ENCODE measurements at regions not wholly inside any gene's neighbourhood (a gene's known extent, or its start where the extent isn't known, plus 50 kb on each side); places are given as distances from the start of the nearest gene placed in this dataset.
"Not testable (repeated sequence)": the region's sequence is repeated elsewhere in the genome, so short reads cannot be mapped to it uniquely, and the experiment has no call there.

DNA sequence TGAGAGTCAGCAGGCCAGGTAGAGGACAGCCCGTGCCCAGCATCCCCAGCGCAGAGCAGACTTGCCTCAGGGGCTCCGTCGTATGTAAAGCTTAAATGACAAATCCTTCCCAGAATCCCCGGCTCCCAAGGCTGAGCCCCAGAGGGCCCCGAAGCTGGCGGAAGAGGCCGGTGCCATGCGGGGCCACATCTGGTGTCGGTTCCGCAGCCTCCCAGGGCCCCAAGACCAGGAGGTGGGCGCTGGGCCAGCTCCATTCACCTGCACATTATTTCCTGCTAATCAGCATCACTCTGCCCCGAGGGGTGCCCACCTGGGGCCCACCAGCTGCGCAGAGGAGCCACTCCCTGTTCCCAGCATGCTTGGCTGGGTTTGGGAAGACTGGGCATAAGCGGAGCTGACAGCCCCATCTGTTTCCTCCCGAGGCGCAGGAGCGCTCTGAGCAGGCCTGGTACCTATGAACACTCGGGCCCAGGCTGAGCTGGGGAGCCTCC is 124.0 kb upstream of the PPP1R26 start:
- no peak for DNase-seq (ENCODE audit: low spot score)

DNA sequence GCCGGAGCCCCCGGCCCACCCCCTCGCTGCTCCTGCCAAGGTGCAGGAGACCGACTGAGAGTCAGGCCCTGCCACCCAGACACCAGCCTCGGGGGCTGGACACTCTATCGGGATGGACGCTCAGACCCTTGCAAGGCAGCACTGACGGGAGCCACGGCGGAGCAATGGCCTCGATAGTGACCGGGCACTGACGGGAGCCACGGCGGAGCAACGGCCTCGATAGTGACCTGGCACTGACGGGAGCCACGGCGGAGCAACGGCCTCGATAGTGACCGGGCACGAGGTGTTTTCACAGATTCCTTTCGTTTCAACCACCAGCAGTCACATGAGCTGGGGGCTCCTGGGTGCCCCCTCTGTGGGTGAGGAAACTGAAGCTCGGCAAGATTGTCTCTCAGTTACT is 123.6 kb upstream of the PPP1R26 start:
- DNase-seq (ENCODE audit: low spot score): no peak

DNA sequence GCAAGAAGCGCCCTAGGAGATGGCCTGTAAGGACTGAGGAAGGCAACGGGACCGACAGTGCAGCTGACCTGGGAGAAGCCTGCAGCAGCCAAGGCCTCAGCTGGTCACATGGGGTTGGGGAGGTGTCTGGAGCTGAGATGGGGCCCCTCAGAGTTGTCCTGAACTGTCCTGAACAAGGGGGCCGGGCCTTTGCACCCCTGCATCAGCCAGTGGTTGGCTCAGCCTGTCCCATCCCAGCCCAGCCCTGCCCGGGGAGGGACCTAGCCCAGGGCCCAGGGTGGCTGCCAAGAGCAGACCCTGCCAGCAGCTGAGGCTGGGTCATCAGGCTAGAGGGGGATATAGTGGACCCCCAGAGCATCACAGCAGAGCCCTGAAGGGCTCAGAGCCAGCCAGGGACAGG is 122.8 kb upstream of the PPP1R26 start:
- DNase-seq (ENCODE audit: low spot score): no peak

DNA sequence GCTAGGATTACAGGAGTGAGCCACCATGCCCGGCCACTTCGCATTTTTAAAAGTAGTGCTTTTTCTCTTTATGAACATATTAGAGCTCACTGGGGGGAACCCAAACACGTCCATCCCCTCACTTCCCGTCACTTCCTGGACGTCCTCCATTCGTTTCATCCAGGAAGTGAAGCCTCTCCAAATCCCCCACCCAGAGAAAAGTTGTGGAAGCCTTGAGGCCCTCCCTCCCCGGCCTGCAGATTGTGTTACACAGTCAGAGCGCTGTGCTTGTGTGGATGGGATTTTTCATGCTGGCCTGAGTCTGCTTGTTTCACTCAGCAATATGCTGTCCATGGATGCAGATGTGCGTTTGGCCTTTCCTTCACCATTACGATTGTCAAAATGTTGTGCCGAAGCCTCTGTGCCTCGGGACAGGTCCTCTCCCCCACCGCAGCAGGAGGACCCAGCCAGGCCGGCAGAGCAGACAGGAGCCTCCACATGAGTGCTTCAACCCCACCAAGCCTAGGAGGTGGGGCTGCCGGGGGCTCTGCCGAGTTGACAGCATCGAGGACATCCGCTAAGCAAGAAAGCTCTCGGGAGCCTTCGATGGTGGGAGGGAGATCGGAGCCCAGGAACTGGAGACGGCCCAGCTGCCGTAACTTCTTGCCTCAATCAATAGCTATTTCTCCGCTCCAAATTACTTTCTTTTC is 121.6 kb upstream of the PPP1R26 start:
- no peak for DNase-seq (ENCODE audit: low spot score)

DNA sequence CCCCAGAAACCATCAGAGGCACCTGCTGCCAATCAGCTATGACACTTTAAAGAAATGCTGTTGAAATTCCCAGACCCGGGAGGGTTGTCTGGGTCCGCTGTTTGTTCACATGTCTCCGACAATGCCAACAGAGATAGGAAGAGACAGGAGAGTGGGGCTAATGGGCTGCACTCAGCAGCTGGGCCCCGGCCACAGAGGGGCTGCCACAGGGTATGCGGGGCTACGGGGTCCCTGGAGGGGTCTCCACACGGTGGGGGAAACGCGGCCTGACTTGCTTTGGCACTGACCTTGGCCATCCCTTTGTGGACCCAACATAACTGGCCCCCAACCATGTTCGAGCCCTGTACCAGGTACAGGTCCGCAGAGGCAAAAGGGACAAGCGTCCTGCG is 121.0 kb upstream of the PPP1R26 start:
- DNase-seq (ENCODE audit: low spot score): no peak

DNA sequence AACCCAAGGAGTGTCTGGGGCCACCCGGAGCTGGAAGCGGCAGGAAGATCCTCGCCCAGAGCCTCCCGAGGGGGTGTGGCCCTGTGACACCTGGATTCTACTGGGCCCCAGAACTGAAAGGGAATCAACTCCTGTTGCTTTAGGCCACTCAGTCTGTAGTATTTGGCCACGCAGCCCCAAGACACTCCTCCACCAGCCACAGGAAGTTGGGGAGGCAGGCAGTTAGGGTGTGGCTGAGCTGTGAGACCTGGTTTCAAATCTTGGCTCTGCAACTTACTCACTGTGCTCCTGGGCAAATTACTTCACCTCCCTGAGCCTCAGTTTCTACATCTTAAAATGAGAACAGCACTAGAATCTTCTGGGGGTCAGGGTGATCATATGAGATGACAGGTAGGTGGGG is 119.8 kb upstream of the PPP1R26 start:
- no peak for DNase-seq (ENCODE audit: low spot score)

DNA sequence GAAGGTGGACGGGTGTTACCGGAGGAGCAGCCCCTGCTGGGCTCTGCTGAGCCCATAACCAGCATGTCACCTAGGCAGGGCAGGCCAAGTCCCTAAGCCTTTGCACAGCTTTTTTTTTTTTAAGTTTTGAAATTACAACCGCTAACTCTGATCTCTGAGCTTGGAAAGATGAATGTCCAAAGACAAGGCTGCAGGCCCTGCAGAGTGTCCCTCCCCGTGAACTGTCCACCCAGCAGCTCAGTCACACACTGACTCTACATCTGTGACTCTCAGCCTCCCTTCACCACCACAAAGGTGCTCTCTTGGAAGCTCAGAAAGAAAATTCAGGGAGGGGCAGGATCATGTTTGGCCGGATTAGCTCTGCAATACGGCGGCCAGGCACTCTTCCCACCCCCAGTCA is 119.0 kb upstream of the PPP1R26 start:
- no peak for DNase-seq (ENCODE audit: low spot score)

DNA sequence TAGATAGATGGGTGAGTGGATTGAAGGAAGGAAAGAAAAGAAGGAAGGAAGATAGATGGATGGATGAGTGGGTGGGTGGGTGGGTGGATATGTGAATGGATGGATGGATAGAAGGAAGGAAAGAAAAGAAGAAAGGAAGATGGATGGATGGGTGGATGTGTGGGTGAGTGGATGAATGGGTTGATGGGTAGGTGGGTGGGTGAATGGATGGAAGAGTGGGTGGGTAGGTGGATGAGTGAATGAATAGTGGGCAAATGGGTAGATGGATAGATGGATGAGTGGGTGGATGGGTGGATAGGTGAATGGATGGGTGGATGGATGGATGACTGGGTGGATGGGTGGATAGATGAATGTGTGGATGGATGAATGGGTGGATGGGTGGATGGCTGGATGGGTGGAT is 117.9 kb upstream of the PPP1R26 start:
- DNase-seq (ENCODE audit: low spot score): not testable (repeated sequence)

DNA sequence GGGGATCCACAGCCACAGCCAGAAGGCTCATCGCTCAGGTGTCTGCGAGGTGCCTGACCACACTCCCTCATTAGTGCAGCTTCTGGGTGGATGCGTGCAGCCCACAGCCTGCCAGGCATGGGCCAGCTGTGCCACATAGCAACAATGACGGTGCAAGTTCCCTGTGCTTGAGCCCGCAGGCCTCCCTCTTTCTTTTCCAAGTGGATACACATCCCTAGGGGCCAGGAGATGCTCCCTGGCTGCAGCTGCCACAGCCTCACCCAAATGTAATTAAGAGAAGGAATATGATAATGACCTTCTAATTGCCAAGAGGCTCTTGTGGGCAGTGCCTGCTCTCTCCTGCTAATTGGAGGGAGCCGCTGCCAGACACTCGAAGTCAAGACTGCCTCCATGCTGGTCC is 116.0 kb upstream of the PPP1R26 start:
- DNase-seq (ENCODE audit: low spot score): peak; percentile 61

DNA sequence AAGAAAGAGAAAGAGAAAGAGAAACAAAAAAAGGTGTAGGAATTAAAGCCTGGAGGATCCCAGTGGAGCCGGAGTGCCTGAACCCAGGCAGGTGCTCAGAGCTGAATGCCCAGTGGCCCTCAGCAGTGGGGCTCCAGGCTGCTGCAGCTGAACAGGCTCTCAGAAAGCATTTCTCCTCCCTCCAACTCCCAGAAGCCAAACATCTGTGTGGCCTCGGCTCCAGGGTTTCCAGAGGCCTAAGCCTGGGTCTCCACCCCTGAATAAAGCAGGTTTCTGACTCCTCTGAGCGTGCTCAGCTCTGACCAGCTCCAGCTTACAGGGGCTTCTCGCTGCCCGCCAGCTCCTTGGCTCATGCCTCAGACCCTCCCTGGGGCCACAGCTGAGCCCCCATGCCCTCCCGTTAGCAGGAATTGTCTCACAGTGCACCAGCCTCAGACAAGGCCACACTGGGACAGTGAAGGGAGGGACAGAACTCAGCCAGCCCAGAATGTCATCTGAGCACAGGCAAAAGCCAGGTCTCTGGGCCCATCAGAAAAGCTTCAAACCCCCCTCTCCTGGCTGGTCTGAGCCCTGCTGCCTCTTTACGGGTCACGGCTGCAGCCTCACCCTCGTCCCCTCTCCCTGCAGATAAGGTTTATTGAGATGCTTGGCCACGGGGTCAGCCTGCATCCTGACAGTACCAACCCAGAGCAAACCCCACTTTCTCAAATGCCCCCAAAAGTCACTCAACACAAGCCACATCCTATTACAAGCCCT is 114.4 kb upstream of the PPP1R26 start:
- DNase-seq (ENCODE audit: low spot score): no peak

DNA sequence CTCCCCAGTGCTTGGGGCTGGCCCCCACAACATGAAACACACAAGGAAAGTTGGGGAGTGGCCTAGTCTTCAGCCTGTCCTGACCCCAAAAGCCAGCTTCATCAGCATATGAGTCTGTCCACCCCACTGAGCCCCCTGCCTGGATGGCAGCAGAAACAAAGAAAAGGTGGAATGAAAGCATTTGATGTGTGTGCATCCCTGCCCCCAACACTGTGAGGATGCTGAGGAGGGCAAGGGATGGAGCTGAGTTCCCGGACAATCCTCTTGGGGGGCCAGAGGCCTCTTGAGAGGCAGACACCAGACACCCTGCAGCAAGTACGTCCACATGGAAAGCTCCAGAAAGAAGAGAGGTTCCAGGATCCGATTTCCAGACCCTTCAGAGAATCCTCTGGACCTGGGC is 113.5 kb upstream of the PPP1R26 start:
- no peak for DNase-seq (ENCODE audit: low spot score)

DNA sequence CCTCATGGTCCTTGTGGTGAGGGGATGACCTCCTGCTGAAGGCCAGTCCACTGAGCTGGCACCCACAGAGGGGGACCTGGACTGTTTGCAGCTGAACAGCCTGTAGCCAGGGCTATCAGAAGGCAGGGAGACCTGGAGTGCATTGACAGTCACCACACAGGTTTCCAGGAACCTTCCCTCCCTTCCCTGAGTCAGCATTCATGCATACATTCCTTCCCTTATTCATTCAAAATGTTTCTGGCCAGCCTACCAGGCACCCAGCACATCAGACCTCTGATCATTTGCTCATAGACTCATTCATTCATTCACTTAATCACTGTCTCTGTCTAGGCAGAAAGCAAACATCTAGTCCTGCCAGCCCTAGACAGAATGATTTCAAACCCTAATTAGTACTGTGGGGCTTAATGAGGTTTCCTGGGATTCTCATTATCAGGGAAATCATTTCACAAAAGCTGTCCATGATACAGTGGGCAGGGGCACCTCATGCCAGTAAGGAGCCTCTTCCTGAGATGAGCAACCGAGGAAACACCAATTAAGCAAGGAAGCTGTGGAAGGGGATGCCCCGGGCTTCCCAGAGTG is 110.1 kb upstream of the PPP1R26 start:
- no peak for DNase-seq (ENCODE audit: low spot score)

DNA sequence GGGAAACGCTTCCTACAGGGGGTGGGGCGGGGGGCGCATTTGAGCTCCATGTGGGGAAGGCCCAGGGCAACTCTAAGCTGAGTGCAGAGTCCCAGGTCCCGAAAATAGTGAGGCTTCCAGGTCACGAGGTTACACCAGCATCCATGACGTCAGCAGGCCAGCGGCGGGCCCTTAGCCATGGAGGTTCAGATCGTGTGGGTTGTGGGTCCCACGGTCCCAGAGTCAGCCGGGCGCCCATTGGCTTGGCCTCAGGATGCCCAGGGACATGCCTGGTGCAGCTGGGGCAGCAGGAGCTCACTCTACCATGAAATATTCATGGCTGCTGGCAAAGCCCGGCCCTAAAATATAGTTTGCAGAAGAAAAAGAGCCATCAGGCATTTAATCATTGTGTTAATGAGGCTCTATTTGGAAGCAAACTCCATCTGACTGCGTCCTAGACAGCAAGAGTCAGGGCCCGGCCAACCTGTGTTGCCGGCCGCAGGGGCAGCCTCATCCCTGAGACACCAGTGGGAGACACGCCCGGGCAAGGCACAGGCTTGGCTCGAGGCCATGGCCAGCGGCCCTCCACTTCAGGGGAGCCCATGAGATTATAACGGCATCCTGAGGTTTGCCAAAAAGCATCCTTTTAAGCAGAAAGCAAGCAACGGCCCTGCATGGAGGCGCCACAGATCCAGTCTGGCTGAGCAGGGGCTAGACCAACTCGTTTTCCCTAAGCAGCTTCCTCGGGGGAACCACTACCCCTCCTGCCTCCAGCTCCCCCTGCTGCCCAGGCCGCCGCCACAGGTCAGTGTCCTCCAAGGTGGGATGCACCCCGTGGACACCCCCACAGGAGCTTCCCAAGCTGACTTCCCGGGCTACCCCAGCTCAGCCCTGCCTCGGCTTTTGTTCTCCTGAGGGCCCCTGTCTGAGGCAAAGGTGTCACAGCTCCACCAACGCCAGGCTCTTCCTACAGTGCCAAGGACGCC is 108.9 kb upstream of the PPP1R26 start:
- no peak for DNase-seq (ENCODE audit: low spot score)

DNA sequence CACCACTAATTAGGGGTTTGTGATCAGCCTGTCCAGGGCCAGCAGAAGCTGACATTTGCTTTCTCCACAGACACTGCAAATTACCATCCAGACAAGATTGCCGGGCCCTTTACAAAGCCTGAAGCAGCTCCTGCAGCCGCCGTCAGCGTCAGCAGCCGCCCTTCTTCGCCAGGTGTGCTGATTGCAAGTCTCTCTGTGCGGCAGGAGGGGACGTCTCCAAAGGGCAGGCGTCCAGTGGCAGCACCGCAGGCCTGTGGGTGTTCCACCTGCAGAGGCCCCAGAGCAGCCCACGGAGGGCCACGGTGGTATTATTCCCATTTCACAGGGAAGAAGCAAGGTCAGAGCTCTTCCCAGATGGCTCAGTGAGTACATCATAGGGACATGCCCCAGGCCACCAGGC is 108.0 kb upstream of the PPP1R26 start:
- no peak for DNase-seq (ENCODE audit: low spot score)

DNA sequence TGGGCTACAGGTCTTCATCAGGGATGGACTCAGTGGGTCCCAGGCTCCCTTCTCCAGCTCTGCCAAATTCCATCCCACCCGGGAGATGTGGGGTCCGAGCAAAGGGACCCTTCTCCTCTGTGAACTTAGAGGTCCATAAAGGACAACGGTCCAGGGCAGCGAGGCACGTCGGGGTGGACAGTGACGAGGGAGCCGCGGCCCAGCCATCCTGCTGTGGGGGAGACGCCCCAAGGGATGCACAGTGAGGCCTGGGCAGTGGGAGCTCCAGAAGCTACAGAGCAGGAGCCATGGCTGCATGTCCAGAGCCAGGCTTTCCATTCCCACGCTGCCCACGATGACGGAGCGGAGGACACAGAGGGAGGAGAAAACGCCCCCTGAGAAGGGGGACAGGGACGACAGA is 107.5 kb upstream of the PPP1R26 start:
- no peak for DNase-seq (ENCODE audit: low spot score)

DNA sequence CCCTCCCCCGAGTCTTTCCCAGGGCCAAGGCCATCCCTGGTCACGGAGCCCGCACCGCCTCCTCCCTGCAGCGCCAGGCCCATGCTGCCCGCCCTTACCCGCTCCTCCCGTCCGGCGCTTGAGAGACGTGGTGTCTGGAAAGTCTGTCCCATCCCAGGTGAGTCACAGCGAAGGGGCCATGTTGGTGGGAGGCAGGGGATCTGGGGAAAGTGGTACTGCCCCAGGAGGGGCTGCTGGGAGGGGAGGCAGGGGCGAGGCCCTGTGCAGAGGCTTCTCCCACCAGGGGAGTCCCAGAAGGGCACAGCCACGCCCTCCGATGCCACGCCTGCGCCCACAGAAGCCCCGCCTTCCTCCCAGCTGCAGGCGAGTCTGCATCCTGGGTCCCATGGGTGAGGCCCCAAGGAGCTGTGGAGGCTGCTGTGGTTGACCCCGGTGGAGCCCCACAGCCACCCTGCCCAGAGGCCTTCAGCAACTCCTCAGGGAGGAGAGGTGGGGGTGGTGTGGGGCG is 107.0 kb upstream of the PPP1R26 start:
- DNase-seq (ENCODE audit: low spot score): no peak

DNA sequence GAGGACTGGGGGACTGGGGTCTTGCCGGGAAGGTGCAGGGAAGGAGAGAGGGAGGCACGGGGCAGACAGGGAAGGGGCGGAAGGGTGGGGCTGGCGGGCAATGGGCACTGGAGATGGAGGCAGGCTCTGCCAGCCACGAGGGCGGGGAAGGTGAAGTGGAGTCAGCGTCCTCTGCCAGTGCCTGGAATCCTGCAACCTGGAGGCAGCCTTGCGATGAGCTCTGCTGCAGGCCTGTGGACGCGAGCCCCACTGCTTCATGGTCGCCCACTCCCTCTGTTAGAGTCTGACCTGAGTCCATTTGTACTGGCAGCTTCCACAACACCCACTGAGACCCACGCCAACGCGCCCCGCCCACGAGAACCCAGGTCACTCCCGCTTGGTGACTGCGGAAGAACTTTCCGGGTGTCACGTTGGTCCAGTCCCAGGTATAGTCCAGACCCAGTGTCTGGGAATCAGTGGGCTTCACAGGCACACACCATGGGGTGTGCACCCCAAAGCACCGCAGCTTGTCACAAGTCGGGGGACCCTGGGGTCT is 106.4 kb upstream of the PPP1R26 start:
- no peak for DNase-seq (ENCODE audit: low spot score)

DNA sequence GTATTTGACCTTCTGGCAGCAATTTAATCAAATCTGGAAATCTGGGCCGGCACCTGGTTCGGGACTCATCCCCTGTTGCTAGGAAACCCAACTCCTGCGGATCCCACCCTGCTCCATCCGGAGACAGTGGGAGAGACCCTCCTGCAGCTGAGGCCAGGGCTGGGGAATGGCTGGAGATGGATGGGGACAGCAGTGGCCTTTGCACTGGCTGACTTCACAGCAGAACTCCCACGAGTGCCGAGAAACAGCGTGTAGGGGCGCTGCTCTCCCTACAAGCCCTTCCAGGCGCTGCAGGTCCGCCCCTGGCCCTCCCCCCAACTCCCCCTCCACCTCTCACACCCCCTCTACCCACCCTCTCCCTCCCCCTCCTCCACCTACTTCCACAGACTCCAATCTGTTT is 105.8 kb upstream of the PPP1R26 start:
- no peak for DNase-seq (ENCODE audit: low spot score)

DNA sequence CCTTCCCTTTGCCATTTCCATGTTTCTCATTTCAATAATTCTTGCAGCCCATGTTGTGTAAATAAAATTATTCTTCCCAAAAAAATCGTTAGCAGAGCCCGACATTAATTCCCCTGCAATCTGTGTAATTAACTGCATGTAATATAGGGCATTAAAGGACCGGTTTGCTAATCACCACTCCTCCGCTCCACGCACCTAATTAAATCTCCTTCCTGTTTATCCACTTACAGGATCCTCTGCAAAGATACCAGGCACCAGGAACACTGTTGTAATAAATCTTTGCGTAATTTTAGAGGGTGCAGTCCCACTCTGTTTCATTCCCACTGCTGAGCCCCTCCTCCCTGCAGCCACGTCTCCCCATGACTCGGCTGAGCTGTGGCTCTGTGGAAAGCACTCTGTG is 105.0 kb upstream of the PPP1R26 start:
- DNase-seq (ENCODE audit: low spot score): no peak

DNA sequence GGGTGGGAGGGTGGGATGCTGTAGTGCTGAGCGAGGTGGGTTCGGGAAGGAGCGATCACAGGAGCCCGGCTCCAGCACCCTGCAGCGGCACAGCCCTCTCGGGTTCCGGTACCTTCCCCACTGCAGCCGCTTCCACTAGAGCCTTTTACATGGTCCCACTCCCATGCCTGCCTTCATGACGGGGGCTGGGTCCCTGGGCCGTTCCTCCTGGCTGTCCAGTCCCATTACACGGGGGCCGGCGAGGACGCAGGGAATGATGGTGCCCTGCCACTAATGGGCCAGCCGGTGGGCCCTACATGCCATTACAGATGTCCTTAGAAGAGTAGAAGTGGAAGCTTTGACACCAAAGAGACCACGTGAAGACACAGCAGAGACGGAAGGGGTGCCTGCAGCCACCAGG is 104.6 kb upstream of the PPP1R26 start:
- DNase-seq (ENCODE audit: low spot score): no peak

DNA sequence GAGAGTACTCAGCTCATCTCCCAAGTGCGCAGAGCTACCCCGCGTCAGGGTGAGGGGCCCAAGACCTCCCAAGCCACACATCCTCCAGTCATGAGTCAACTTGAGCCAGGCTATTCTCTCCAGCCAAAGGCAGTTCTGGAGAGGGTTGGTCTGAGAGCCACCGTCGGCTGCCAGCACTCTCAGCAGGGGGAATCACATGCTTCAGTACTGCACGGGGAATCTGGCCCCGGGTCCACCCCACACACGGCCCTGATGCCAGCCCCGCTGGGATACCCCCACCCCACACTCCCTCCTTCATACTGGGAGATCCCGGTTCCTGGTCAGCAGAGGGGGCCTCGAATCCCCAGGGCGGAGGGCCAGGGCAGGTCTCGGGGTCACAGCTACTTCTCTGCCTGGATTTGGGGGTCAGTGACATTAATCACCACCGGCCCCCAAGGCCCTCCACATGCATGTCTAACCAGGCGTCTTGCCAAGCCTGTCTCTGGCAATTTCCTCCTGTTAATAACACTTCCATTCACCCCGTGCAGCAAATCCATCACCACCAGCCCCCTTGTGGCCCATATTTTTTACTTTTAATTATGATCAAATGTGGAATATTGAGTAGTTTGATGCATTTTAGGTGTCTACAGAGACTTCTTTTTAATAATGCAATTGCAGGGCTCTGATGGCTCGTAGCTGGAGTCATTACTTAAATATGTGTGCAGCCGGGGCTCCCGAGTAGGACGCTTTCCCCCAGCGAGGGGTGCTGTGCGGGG is 102.9 kb upstream of the PPP1R26 start:
- DNase-seq (ENCODE audit: low spot score): no peak

All from SK-N-DZ (cell line).